ENCODE measurements at regions not wholly inside any gene's neighbourhood (a gene's known extent, or its start where the extent isn't known, plus 50 kb on each side); places are given as distances from the start of the nearest gene placed in this dataset.

- no peaks in the 10 kb centered on the region for H3K27me3 ChIP-seq (ENCODE audit: control insufficient read depth, extremely low read depth, insufficient read depth, low read length)
- no peaks in the 10 kb centered on the region for H3K4me1 ChIP-seq (ENCODE audit: control insufficient read depth, extremely low read depth, insufficient read depth, low read length)
- no peak overlapping the region for H3K4me2 ChIP-seq (ENCODE audit: control insufficient read depth, extremely low read depth, insufficient read depth, low read depth, low read length)
- dilution Hi-C loops (cut with MboI; ENCODE audit: extremely low pct_ligation_motif_present, low sequenced_read_pairs), result no loop called here
- H3K27ac ChIP-seq (ENCODE audit: control insufficient read depth, insufficient read depth, low read length), result no peak overlapping the region
- no peaks in the 10 kb centered on the region for H3K9me3 ChIP-seq (ENCODE audit: control insufficient read depth, low read depth, low read length)
- H3K9me1 ChIP-seq (ENCODE audit: control insufficient read depth, extremely low read depth, insufficient read depth, low read length), result no peaks in the 10 kb centered on the region
- no peak overlapping the region for H3K4me3 ChIP-seq (ENCODE audit: control insufficient read depth in 2 of 3, extremely low read depth in 1 of 3, insufficient read depth in 2 of 3, low read depth in 1 of 3, low read length in 3 of 3)
- TF ChIP-seq CTCF (optimal IDR thresholded peaks at IDR 0.05 in 1 of 3, IDR thresholded peaks at IDR 0.05 in 1 of 3, conservative IDR thresholded peaks at IDR 0.05 in 1 of 3; ENCODE audit: extremely low read depth in 1 of 3, insufficient read depth in 2 of 3, low read length in 3 of 3), result no peak
- no peak for TF ChIP-seq EZH2 (IDR thresholded peaks at IDR 0.05; ENCODE audit: low read length)
- no peaks in the 10 kb centered on the region for H4K20me1 ChIP-seq (ENCODE audit: control insufficient read depth, extremely low read depth, insufficient read depth, low read length)
- FAIRE-seq (no peak), DNase-seq (ENCODE audit: low read depth, low spot score) (no peak)
- no peaks in the 10 kb centered on the region for H3K79me2 ChIP-seq (ENCODE audit: control insufficient read depth, insufficient read depth, low read length)
- H2AFZ ChIP-seq (ENCODE audit: control insufficient read depth, low read length), result no peak overlapping the region
- H3K36me3 ChIP-seq (ENCODE audit: control insufficient read depth in 2 of 2, extremely low read depth in 1 of 2, insufficient read depth in 2 of 2, low read length in 2 of 2), result no peaks in the 10 kb centered on the region
- no peak overlapping the region for H3K9ac ChIP-seq (ENCODE audit: control insufficient read depth, extremely low read depth, insufficient read depth, low read length)
Measured at GRCh38 chr4:96431094-96431493, 591.2 kb downstream of the PDHA2 start.

GRCh38 chr4:96448315-96448872, 608.5 kb downstream of the PDHA2 start:
- dilution Hi-C loops (cut with MboI; ENCODE audit: extremely low pct_ligation_motif_present, low sequenced_read_pairs), result no loop called here
- H3K27me3 ChIP-seq (ENCODE audit: control insufficient read depth, extremely low read depth, insufficient read depth, low read length), result no peaks in the 10 kb centered on the region
- H3K27ac ChIP-seq (ENCODE audit: control insufficient read depth, insufficient read depth, low read length), result no peak overlapping the region
- H3K9me3 ChIP-seq (ENCODE audit: control insufficient read depth, low read depth, low read length), result no peaks in the 10 kb centered on the region
- H4K20me1 ChIP-seq (ENCODE audit: control insufficient read depth, extremely low read depth, insufficient read depth, low read length), result no peaks in the 10 kb centered on the region
- H3K4me2 ChIP-seq (ENCODE audit: control insufficient read depth, extremely low read depth, insufficient read depth, low read depth, low read length), result no peak overlapping the region
- no peaks in the 10 kb centered on the region for H3K9me1 ChIP-seq (ENCODE audit: control insufficient read depth, extremely low read depth, insufficient read depth, low read length)
- TF ChIP-seq CTCF (optimal IDR thresholded peaks at IDR 0.05 in 1 of 3, IDR thresholded peaks at IDR 0.05 in 1 of 3, conservative IDR thresholded peaks at IDR 0.05 in 1 of 3; ENCODE audit: extremely low read depth in 1 of 3, insufficient read depth in 2 of 3, low read length in 3 of 3) (no peak), EZH2 (IDR thresholded peaks at IDR 0.05; ENCODE audit: low read length) (no peak)
- no peak for DNase-seq (ENCODE audit: low read depth, low spot score)
- H3K36me3 ChIP-seq (ENCODE audit: control insufficient read depth in 2 of 2, extremely low read depth in 1 of 2, insufficient read depth in 2 of 2, low read length in 2 of 2), result no peaks in the 10 kb centered on the region
- no peak overlapping the region for H2AFZ ChIP-seq (ENCODE audit: control insufficient read depth, low read length)
- no peak for FAIRE-seq
- H3K9ac ChIP-seq (ENCODE audit: control insufficient read depth, extremely low read depth, insufficient read depth, low read length), result no peak overlapping the region
- H3K4me3 ChIP-seq (ENCODE audit: control insufficient read depth in 2 of 3, extremely low read depth in 1 of 3, insufficient read depth in 2 of 3, low read depth in 1 of 3, low read length in 3 of 3), result no peak overlapping the region
- no peaks in the 10 kb centered on the region for H3K4me1 ChIP-seq (ENCODE audit: control insufficient read depth, extremely low read depth, insufficient read depth, low read length)
- H3K79me2 ChIP-seq (ENCODE audit: control insufficient read depth, insufficient read depth, low read length), result no peaks in the 10 kb centered on the region

All from keratinocyte (primary cell).